NAMALWA (cell line): ENCODE measurements at regions not wholly inside any gene's neighbourhood (a gene's known extent, or its start where the extent isn't known, plus 50 kb on each side); places are given as distances from the start of the nearest gene placed in this dataset.
"Not testable (repeated sequence)": the region's sequence is repeated elsewhere in the genome, so short reads cannot be mapped to it uniquely, and the experiment has no call there.

Experiments used
- DNase-seq: peaks from one replicate; pipeline ENCODE4 v3.0.0-alpha.2; 2015; ENCODE audit warnings: low spot score

- no peak for DNase-seq
These were observed 488.1 kb upstream of the ARX start for GRCh38 chrX:25503826-25504225.

- no peak for DNase-seq
These were observed 492.0 kb upstream of the ARX start for GRCh38 chrX:25507801-25508200.

GRCh38 chrX:25519258-25519657 lies 503.5 kb upstream of the ARX start:
- DNase-seq: no peak

- DNase-seq: not testable (repeated sequence)
These were observed 506.8 kb upstream of the ARX start for GRCh38 chrX:25522443-25523010.

- peak; percentile 38 for DNase-seq
These were observed 508.1 kb upstream of the ARX start for GRCh38 chrX:25523574-25524540.

- DNase-seq: no peak
These were observed 511.4 kb upstream of the ARX start for GRCh38 chrX:25527156-25527555.

- no peak for DNase-seq
These were observed 511.8 kb upstream of the ARX start for GRCh38 chrX:25527596-25527995.

GRCh38 chrX:25531096-25531495 lies 515.3 kb upstream of the ARX start:
- DNase-seq: no peak

GRCh38 chrX:25534091-25534490 lies 518.3 kb upstream of the ARX start:
- DNase-seq: no peak

- no peak for DNase-seq
These were observed 520.7 kb upstream of the ARX start for GRCh38 chrX:25536307-25536970.

GRCh38 chrX:25537699-25538098 lies 521.9 kb upstream of the ARX start:
- DNase-seq: no peak

GRCh38 chrX:25544641-25545040 lies 528.9 kb upstream of the ARX start:
- DNase-seq: no peak

- no peak for DNase-seq
These were observed 533.0 kb upstream of the ARX start for GRCh38 chrX:25548811-25549210.

- no peak for DNase-seq
These were observed 539.8 kb upstream of the ARX start for GRCh38 chrX:25555521-25555920.

- no peak for DNase-seq
These were observed 542.4 kb upstream of the ARX start for GRCh38 chrX:25558137-25558536.

GRCh38 chrX:25561190-25561589 lies 545.4 kb upstream of the ARX start:
- no peak for DNase-seq

GRCh38 chrX:25573631-25574030 lies 557.9 kb upstream of the ARX start:
- no peak for DNase-seq

GRCh38 chrX:25596921-25597320 lies 541.2 kb upstream of the MAGEB18 start:
- no peak for DNase-seq

- DNase-seq: no peak
These were observed 540.6 kb upstream of the MAGEB18 start for GRCh38 chrX:25597551-25597950.

- no peak for DNase-seq
These were observed 539.1 kb upstream of the MAGEB18 start for GRCh38 chrX:25599061-25599460.

GRCh38 chrX:25600776-25601175 lies 537.4 kb upstream of the MAGEB18 start:
- no peak for DNase-seq

- no peak for DNase-seq
These were observed 536.8 kb upstream of the MAGEB18 start for GRCh38 chrX:25601323-25601722.

GRCh38 chrX:25618248-25618647 lies 519.9 kb upstream of the MAGEB18 start:
- DNase-seq: no peak
